Uterus (tissue), 2 donors: ENCODE measurements at regions not wholly inside any gene's neighbourhood (a gene's known extent, or its start where the extent isn't known, plus 50 kb on each side); places are given as distances from the start of the nearest gene placed in this dataset.

Experiments
- POLR2A ChIP-seq, 2 donors: fragments of 450-650 bp; IDR thresholded peaks; one replicate each; pipeline ENCODE4 v1.6.1; 2016; ENCODE audit warnings: antibody characterized with exemption in 2 of 2, mild to moderate bottlenecking in 1 of 2, moderate library complexity in 1 of 2
- TF ChIP-seq, protein P1 (sequence below), 4 experiments: fragments of 200-600 bp in 2 of 4; fragments of 450-650 bp in 2 of 4; sonication (generic) in 2 of 4; IDR thresholded peaks; one replicate each; pipeline ENCODE4 v1.5.1; 2016 to 2019; ENCODE audit warnings: antibody characterized with exemption in 4 of 4, mild to moderate bottlenecking in 2 of 4, moderate library complexity in 1 of 4

- TF ChIP-seq, protein P1, sequence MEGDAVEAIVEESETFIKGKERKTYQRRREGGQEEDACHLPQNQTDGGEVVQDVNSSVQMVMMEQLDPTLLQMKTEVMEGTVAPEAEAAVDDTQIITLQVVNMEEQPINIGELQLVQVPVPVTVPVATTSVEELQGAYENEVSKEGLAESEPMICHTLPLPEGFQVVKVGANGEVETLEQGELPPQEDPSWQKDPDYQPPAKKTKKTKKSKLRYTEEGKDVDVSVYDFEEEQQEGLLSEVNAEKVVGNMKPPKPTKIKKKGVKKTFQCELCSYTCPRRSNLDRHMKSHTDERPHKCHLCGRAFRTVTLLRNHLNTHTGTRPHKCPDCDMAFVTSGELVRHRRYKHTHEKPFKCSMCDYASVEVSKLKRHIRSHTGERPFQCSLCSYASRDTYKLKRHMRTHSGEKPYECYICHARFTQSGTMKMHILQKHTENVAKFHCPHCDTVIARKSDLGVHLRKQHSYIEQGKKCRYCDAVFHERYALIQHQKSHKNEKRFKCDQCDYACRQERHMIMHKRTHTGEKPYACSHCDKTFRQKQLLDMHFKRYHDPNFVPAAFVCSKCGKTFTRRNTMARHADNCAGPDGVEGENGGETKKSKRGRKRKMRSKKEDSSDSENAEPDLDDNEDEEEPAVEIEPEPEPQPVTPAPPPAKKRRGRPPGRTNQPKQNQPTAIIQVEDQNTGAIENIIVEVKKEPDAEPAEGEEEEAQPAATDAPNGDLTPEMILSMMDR (IDR thresholded peaks at IDR 0.05), result no peak
- no peak for TF ChIP-seq POLR2A (IDR thresholded peaks at IDR 0.05)
Observed at GRCh38 chr4:187274153-187274552, 550.5 kb upstream of the FAT1 start.
